ENCODE measurements at regions not wholly inside any gene's neighbourhood (a gene's known extent, or its start where the extent isn't known, plus 50 kb on each side); places are given as distances from the start of the nearest gene placed in this dataset.
"Not testable (repeated sequence)": the region's sequence is repeated elsewhere in the genome, so short reads cannot be mapped to it uniquely, and the experiment has no call there.

- no peak for DNase-seq
Observed at GRCh38 chrX:3550871-3551270, 162.6 kb downstream of the PRKX start.

- DNase-seq = no peak
Observed at GRCh38 chrX:3550160-3550751, 163.2 kb downstream of the PRKX start.

GRCh38 chrX:3549411-3549911, 164.0 kb downstream of the PRKX start:
- DNase-seq = peak; percentile 8

- peak; percentile 3 for DNase-seq
Observed at GRCh38 chrX:3548765-3549391, 164.6 kb downstream of the PRKX start.

GRCh38 chrX:3545901-3546300, 167.5 kb downstream of the PRKX start:
- no peak for DNase-seq

GRCh38 chrX:3541336-3541735, 172.1 kb downstream of the PRKX start:
- DNase-seq = no peak

GRCh38 chrX:3540105-3540504, 173.3 kb downstream of the PRKX start:
- DNase-seq = no peak

GRCh38 chrX:3532581-3533085, 180.8 kb downstream of the PRKX start:
- DNase-seq = no peak

- DNase-seq = not testable (repeated sequence)
Observed at GRCh38 chrX:3531435-3531834, 182.0 kb downstream of the PRKX start.

GRCh38 chrX:3529466-3530010, 183.1 kb upstream of the MXRA5 start:
- DNase-seq = no peak

GRCh38 chrX:3527811-3528210, 181.4 kb upstream of the MXRA5 start:
- no peak for DNase-seq

GRCh38 chrX:3527166-3527565, 180.7 kb upstream of the MXRA5 start:
- no peak for DNase-seq

- DNase-seq = no peak
Observed at GRCh38 chrX:3526731-3527130, 180.3 kb upstream of the MXRA5 start.

GRCh38 chrX:3526071-3526470, 179.6 kb upstream of the MXRA5 start:
- DNase-seq = no peak

GRCh38 chrX:3522101-3522650, 175.7 kb upstream of the MXRA5 start:
- no peak for DNase-seq

- DNase-seq = no peak
Observed at GRCh38 chrX:3521396-3521795, 174.9 kb upstream of the MXRA5 start.

- no peak for DNase-seq
Observed at GRCh38 chrX:3520982-3521381, 174.5 kb upstream of the MXRA5 start.

GRCh38 chrX:3520458-3520857, 174.0 kb upstream of the MXRA5 start:
- no peak for DNase-seq

- not testable (repeated sequence) for DNase-seq
Observed at GRCh38 chrX:3519384-3519783, 172.9 kb upstream of the MXRA5 start.

- DNase-seq = no peak
Observed at GRCh38 chrX:3518870-3519269, 172.4 kb upstream of the MXRA5 start.

- no peak for DNase-seq
Observed at GRCh38 chrX:3516051-3516541, 169.6 kb upstream of the MXRA5 start.

GRCh38 chrX:3514996-3515395, 168.5 kb upstream of the MXRA5 start:
- no peak for DNase-seq

GRCh38 chrX:3512150-3512549, 165.7 kb upstream of the MXRA5 start:
- not testable (repeated sequence) for DNase-seq

- DNase-seq = no peak
Observed at GRCh38 chrX:3509934-3510333, 163.5 kb upstream of the MXRA5 start.

Measured in NCI-H510A (cell line).